Osteoblast (primary cell): ENCODE measurements at regions not wholly inside any gene's neighbourhood (a gene's known extent, or its start where the extent isn't known, plus 50 kb on each side); places are given as distances from the start of the nearest gene placed in this dataset.
"Not testable (repeated sequence)": the region's sequence is repeated elsewhere in the genome, so short reads cannot be mapped to it uniquely, and the experiment has no call there.

Source experiments
- DNase-seq: peaks from one replicate; pipeline ENCODE4 v3.0.0; 2011; ENCODE audit warnings: low spot score, mixed read lengths; ENCODE audit not compliant: insufficient read length; ENCODE audit errors: missing footprints
- H2AFZ ChIP-seq: 2 replicates; pipeline ENCODE4 v1.6.0; 2011; ENCODE audit warnings: mild to moderate bottlenecking, low read length
- H3K27ac ChIP-seq: 2 replicates; pipeline ENCODE4 v1.5.1; 2011; ENCODE audit warnings: mild to moderate bottlenecking, low read depth, low read length, moderate library complexity
- H3K27me3 ChIP-seq: 2 replicates; pipeline ENCODE4 v1.6.0; 2012; ENCODE audit warnings: mild to moderate bottlenecking, control low read depth, inconsistent platforms, low read length, moderate library complexity; ENCODE audit not compliant: insufficient read depth
- H3K36me3 ChIP-seq: 2 replicates; pipeline ENCODE4 v1.5.1; 2011; ENCODE audit warnings: mild to moderate bottlenecking, low read length, control low read depth, moderate library complexity; ENCODE audit not compliant: insufficient read depth
- H3K4me1 ChIP-seq: 2 replicates; pipeline ENCODE4 v1.5.1; 2011; ENCODE audit warnings: mild to moderate bottlenecking, low read length, control low read depth, moderate library complexity; ENCODE audit not compliant: insufficient read depth
- H3K4me2 ChIP-seq: 2 replicates; pipeline ENCODE4 v1.6.0; 2011; ENCODE audit warnings: mild to moderate bottlenecking, low read length; ENCODE audit not compliant: insufficient read depth
- H3K4me3 ChIP-seq: fragments of 200-600 bp; sonication (generic); 3 replicates; pipeline ENCODE4 v1.5.1; 2012; ENCODE audit warnings: mild to moderate bottlenecking, low read length, inconsistent platforms; ENCODE audit not compliant: insufficient read depth
- H3K79me2 ChIP-seq: 2 replicates; pipeline ENCODE4 v1.6.0; 2012; ENCODE audit warnings: mild to moderate bottlenecking, low read length, control low read depth, inconsistent platforms; ENCODE audit not compliant: insufficient read depth
- H3K9me3 ChIP-seq: 2 replicates; pipeline ENCODE4 v1.5.1; 2011; ENCODE audit warnings: low read depth, low read length, control low read depth
- H4K20me1 ChIP-seq: 2 replicates; pipeline ENCODE4 v1.6.0; 2012; ENCODE audit warnings: mild to moderate bottlenecking, low read length, control low read depth; ENCODE audit not compliant: insufficient read depth
- CTCF ChIP-seq: IDR thresholded peaks from 2 replicates; pipeline ENCODE4 v1.5.1; 2011; ENCODE audit warnings: mild to moderate bottlenecking, low read depth, low read length, moderate library complexity; ENCODE audit errors: extremely low read depth

DNA sequence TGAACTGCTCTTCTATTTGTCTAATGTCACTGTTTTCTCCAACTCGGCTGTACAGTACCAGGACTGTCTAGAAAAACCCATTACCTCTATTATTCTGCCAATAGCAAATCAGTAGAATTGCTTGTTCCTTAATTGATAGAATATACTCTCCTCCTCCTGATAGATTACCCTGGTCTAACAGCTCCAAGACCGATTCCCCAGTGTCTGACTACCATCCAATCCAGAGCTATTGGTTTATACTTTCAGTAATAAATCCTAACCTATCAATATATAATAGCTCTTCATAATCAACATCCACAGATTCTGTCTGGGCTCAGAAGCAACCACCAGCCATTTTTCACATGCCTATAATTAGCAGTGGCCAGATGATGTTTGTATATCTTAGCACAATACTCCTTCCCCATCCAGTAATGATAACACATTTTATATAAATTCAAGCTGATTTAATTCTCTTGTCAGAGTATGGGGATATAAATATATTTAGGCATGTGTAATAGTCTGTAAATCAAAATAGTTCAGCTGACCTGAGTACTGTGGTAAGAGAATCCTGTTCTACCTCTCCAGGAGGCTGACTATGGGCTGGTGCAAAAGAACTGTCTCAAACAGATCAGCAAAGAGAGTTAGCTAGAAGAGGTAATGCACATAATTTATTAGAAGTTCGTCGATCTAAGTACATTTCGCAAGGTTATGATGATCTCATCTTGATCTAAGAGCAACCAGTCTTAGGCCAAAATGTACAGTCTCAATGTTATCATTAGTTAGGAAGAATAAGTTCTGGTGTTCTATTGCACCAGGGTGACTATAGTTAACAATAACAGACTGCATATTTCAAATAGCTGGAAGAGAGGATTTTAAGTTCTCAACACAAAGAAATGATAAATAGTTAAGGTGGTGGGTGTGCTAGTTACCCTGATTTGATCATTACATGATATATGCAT, 193.4 kb downstream of the SHOX2 start:
- Histone ChIP-seq H3K9me3 (no peaks in the 10 kb centered on the region), H3K27me3 (peaks cover 2% of the 10 kb centered on the region), H3K36me3 (no peaks in the 10 kb centered on the region), H3K4me3 (no peak overlapping the region), H3K4me1 (peaks cover 6% of the 10 kb centered on the region), H3K79me2 (no peaks in the 10 kb centered on the region), H2AFZ (no peak overlapping the region), H3K4me2 (no peak overlapping the region), H3K27ac (no peak overlapping the region), H4K20me1 (no peaks in the 10 kb centered on the region)
- no peak for TF ChIP-seq CTCF
- no peak for DNase-seq

GRCh38 chr3:157906627-157907026, 199.6 kb downstream of the SHOX2 start:
- Histone ChIP-seq H3K27me3 (peaks cover 2% of the 10 kb centered on the region), H3K27ac (no peak overlapping the region), H3K9me3 (no peaks in the 10 kb centered on the region), H4K20me1 (no peaks in the 10 kb centered on the region), H3K4me3 (no peak overlapping the region), H3K79me2 (no peaks in the 10 kb centered on the region), H3K36me3 (no peaks in the 10 kb centered on the region), H3K4me1 (no peaks in the 10 kb centered on the region), H3K4me2 (no peak overlapping the region), H2AFZ (no peak overlapping the region)
- no peak for TF ChIP-seq CTCF
- no peak for DNase-seq

- no peaks in the 10 kb centered on the region for H3K79me2 ChIP-seq
- H3K4me3 ChIP-seq: no peak overlapping the region
- no peaks in the 10 kb centered on the region for H3K9me3 ChIP-seq
- no peak overlapping the region for H3K4me2 ChIP-seq
- peaks cover 2% of the 10 kb centered on the region for H3K27me3 ChIP-seq
- no peak for DNase-seq
- TF ChIP-seq CTCF: no peak
- H3K4me1 ChIP-seq: no peaks in the 10 kb centered on the region
- H3K27ac ChIP-seq: no peak overlapping the region
- H4K20me1 ChIP-seq: no peaks in the 10 kb centered on the region
- H3K36me3 ChIP-seq: no peaks in the 10 kb centered on the region
- H2AFZ ChIP-seq: no peak overlapping the region
These were observed 200.3 kb downstream of the SHOX2 start for GRCh38 chr3:157905885-157906284.

- not testable (repeated sequence) for H3K4me3 ChIP-seq, H3K4me1 ChIP-seq, H3K27me3 ChIP-seq, DNase-seq, H2AFZ ChIP-seq, H3K4me2 ChIP-seq, H3K79me2 ChIP-seq, H3K9me3 ChIP-seq, H4K20me1 ChIP-seq, H3K36me3 ChIP-seq, H3K27ac ChIP-seq
These were observed 203.5 kb downstream of the SHOX2 start for GRCh38 chr3:157902680-157903079.
